ENCODE measurements at regions not wholly inside any gene's neighbourhood (a gene's known extent, or its start where the extent isn't known, plus 50 kb on each side); places are given as distances from the start of the nearest gene placed in this dataset.
"Not testable (repeated sequence)": the region's sequence is repeated elsewhere in the genome, so short reads cannot be mapped to it uniquely, and the experiment has no call there.

DNA sequence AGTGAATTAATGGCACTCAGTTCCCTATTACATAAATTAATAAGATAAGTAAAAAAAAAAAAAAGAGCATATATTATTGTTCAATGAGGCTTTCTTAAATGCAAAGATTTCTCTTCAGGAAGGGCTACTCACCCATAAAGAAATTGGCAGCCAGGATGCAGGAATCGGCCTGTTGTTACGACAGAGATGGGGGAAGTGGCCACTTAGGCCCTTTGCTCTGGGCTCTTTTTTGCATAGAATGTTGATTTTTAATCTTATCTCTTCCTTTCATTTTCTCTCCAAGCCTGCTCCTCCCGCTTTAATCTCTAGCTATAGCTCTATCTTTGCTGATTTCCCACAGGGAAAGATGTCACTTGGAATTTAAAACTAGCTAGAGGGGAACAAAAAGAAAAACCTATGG, 391.8 kb upstream of the CRIM1 start:
- Mint-ChIP-seq H3K4me3 (no peak overlapping the region), H3K9me3 (peaks cover 14% of the 10 kb centered on the region), H3K27ac (no peak overlapping the region), H3K27me3 (ENCODE audit: low read depth, poor library complexity) (peaks cover 3% of the 10 kb centered on the region), H3K36me3 (ENCODE audit: low read depth) (no peaks in the 10 kb centered on the region), H3K4me1 (peaks cover 5% of the 10 kb centered on the region)
- TF ChIP-seq CTCF (IDR thresholded peaks at IDR 0.05), result no peak
- DNase-seq, result no peak

DNA sequence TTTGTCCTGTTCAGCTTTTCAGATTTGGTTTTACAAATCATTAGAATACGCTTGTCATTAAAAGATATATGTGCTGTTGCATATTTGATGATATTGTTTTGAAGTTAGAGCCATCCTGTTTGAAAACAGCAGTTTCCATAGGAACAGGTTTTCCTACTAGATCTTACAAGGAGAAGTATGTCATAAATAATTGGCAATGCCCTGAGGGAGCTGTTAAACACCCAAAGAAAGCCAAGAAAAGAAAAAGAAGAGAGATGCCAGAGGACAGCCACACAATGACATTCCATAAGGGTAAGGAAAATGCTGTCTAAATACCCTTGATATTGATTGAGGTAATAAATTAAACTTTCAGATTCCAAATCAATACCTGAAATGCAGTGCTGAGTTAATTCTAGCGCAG, 392.2 kb upstream of the CRIM1 start:
- peaks cover 5% of the 10 kb centered on the region for H3K4me1 Mint-ChIP-seq
- no peak overlapping the region for H3K27ac Mint-ChIP-seq
- TF ChIP-seq CTCF (IDR thresholded peaks at IDR 0.05), result no peak
- H3K36me3 Mint-ChIP-seq (ENCODE audit: low read depth), result no peaks in the 10 kb centered on the region
- H3K9me3 Mint-ChIP-seq, result peaks cover 14% of the 10 kb centered on the region
- no peak overlapping the region for H3K4me3 Mint-ChIP-seq
- no peak for DNase-seq
- H3K27me3 Mint-ChIP-seq (ENCODE audit: low read depth, poor library complexity), result peaks cover 3% of the 10 kb centered on the region

- H3K36me3 Mint-ChIP-seq (ENCODE audit: low read depth), result no peaks in the 10 kb centered on the region
- peaks cover 14% of the 10 kb centered on the region for H3K9me3 Mint-ChIP-seq
- peaks cover 5% of the 10 kb centered on the region for H3K4me1 Mint-ChIP-seq
- H3K27ac Mint-ChIP-seq, result no peak overlapping the region
- H3K4me3 Mint-ChIP-seq, result no peak overlapping the region
- no peak for DNase-seq
- H3K27me3 Mint-ChIP-seq (ENCODE audit: low read depth, poor library complexity), result peaks cover 3% of the 10 kb centered on the region
- TF ChIP-seq CTCF (IDR thresholded peaks at IDR 0.05), result no peak
These were observed 392.9 kb upstream of the CRIM1 start for GRCh38 chr2:35962585-35963146.

DNA sequence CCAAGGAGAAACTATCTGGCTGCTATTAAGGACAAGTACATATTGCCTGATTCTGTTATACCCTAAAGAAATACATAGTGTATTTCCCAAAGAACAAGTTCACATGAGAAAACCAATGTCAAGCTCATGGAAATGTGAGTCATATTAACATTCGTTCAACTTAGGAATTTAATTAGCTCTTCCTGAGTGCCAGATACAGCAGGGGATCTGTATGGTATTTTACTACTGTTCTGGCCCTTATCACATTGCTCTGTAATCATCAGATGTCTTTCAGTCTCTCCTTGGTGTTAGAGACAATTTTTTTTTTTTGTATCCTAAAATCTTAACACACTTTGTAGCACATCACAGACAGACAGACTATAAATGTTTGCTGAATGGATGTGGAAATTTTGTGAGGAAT, 395.0 kb upstream of the CRIM1 start:
- no peak for TF ChIP-seq CTCF (IDR thresholded peaks at IDR 0.05)
- Mint-ChIP-seq H3K36me3 (ENCODE audit: low read depth) (no peaks in the 10 kb centered on the region), H3K4me3 (no peak overlapping the region), H3K9me3 (peaks cover 14% of the 10 kb centered on the region), H3K4me1 (peaks cover 5% of the 10 kb centered on the region), H3K27ac (no peak overlapping the region), H3K27me3 (ENCODE audit: low read depth, poor library complexity) (peaks cover 3% of the 10 kb centered on the region)
- DNase-seq, result no peak

- H3K27ac Mint-ChIP-seq; H3K36me3 Mint-ChIP-seq (ENCODE audit: low read depth); H3K27me3 Mint-ChIP-seq (ENCODE audit: low read depth, poor library complexity); DNase-seq; H3K4me3 Mint-ChIP-seq; H3K4me1 Mint-ChIP-seq: not testable (repeated sequence)
- H3K9me3 Mint-ChIP-seq, result peaks cover 14% of the 10 kb centered on the region
These were observed 398.5 kb upstream of the CRIM1 start for GRCh38 chr2:35957053-35957452.

DNA sequence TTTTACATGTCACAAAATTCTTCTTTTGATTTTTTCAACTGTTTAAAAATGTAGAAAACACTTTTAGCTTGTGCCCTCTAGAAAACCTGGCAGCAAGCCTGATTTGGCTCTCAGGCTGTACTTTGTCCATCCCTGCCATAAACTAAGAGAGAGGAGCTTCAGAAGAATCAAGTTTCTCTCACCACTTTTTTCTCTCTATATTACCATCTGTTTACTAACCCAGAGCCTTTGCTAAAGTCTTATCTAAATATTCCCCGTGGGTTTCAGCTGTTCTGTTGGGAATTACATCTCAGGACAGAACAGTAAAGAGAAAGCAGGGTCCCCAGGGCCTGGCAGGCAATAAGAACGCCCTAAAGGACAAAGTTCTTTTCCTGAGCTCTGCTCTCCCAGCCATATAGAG, 409.1 kb upstream of the CRIM1 start:
- Mint-ChIP-seq H3K36me3 (ENCODE audit: low read depth) (no peaks in the 10 kb centered on the region), H3K4me3 (no peak overlapping the region), H3K27me3 (ENCODE audit: low read depth, poor library complexity) (no peaks in the 10 kb centered on the region), H3K9me3 (no peaks in the 10 kb centered on the region), H3K4me1 (peaks cover 16% of the 10 kb centered on the region), H3K27ac (no peak overlapping the region)
- no peak for DNase-seq
- no peak for TF ChIP-seq CTCF (IDR thresholded peaks at IDR 0.05)

Data from nephron progenitor cell (in vitro differentiated cells).